Nephron (organoid): ENCODE measurements at regions not wholly inside any gene's neighbourhood (a gene's known extent, or its start where the extent isn't known, plus 50 kb on each side); places are given as distances from the start of the nearest gene placed in this dataset.
"Not testable (repeated sequence)": the region's sequence is repeated elsewhere in the genome, so short reads cannot be mapped to it uniquely, and the experiment has no call there.

Experiments
- H3K27ac Mint-ChIP-seq, 3 experiments: 2 replicates each; pipeline ENCODE4 v1.8.0; 2020; ENCODE audit warnings: mixed read lengths in 3 of 3, mild to moderate bottlenecking in 2 of 3, moderate library complexity in 1 of 3
- H3K27me3 Mint-ChIP-seq: 2 replicates; pipeline ENCODE4 v1.8.0; 2021; ENCODE audit warnings: low read depth, mild to moderate bottlenecking, moderate library complexity, mixed read lengths
- H3K36me3 Mint-ChIP-seq: 2 replicates; pipeline ENCODE4 v1.8.0; 2020; ENCODE audit warnings: low read depth, mixed read lengths
- H3K4me1 Mint-ChIP-seq: 2 replicates; pipeline ENCODE4 v1.8.0; 2020; ENCODE audit warnings: mixed read lengths
- H3K4me3 Mint-ChIP-seq, 3 experiments: 2 replicates each; pipeline ENCODE4 v1.8.0; 2020; ENCODE audit warnings: mild to moderate bottlenecking in 3 of 3, mixed read lengths in 3 of 3, moderate library complexity in 2 of 3
- H3K9me3 Mint-ChIP-seq: 2 replicates; pipeline ENCODE4 v1.8.0; 2020; ENCODE audit warnings: mixed read lengths
- CTCF ChIP-seq, 3 experiments: fragments of 200-600 bp; sonication (generic); IDR thresholded peaks; one replicate each; pipeline ENCODE4 v1.5.0; 2021; ENCODE audit warnings: antibody characterized with exemption in 3 of 3; ENCODE audit not compliant: unreplicated experiment in 3 of 3

- Mint-ChIP-seq H3K4me1 (no peaks in the 10 kb centered on the region), H3K27me3 (peaks cover 6% of the 10 kb centered on the region), H3K9me3 (peaks cover 20% of the 10 kb centered on the region), H3K27ac (no peak overlapping the region), H3K36me3 (no peaks in the 10 kb centered on the region), H3K4me3 (no peak overlapping the region)
- TF ChIP-seq CTCF (IDR thresholded peaks at IDR 0.05; ENCODE audit: unreplicated experiment in 3 of 3): no peak
Observed at GRCh38 chr15:87669846-87670245, 586.7 kb downstream of the NTRK3 start.

- not testable (repeated sequence) for H3K36me3 Mint-ChIP-seq, H3K4me3 Mint-ChIP-seq, H3K27me3 Mint-ChIP-seq, H3K27ac Mint-ChIP-seq, H3K4me1 Mint-ChIP-seq
- H3K9me3 Mint-ChIP-seq: peaks cover 20% of the 10 kb centered on the region
Observed at GRCh38 chr15:87668768-87669564, 587.6 kb downstream of the NTRK3 start.

GRCh38 chr15:87667643-87668042 lies 588.9 kb downstream of the NTRK3 start:
- H3K4me1 Mint-ChIP-seq: no peaks in the 10 kb centered on the region

GRCh38 chr15:87662575-87662974 lies 594.0 kb downstream of the NTRK3 start:
- no peak for TF ChIP-seq CTCF (IDR thresholded peaks at IDR 0.05; ENCODE audit: unreplicated experiment in 3 of 3)
- Mint-ChIP-seq H3K27me3 (no peaks in the 10 kb centered on the region), H3K4me1 (peaks cover 23% of the 10 kb centered on the region), H3K36me3 (no peaks in the 10 kb centered on the region), H3K27ac (no peak overlapping the region), H3K4me3 (no peak overlapping the region), H3K9me3 (peaks cover 6% of the 10 kb centered on the region)

More at GRCh38 chr15:87667643-87668042, 588.9 kb downstream of the NTRK3 start:
- Mint-ChIP-seq H3K9me3 (peaks cover 22% of the 10 kb centered on the region), H3K27ac (no peak overlapping the region), H3K27me3 (peaks cover 3% of the 10 kb centered on the region), H3K4me3 (no peak overlapping the region), H3K36me3 (no peaks in the 10 kb centered on the region)
- TF ChIP-seq CTCF (IDR thresholded peaks at IDR 0.05; ENCODE audit: unreplicated experiment in 3 of 3): no peak

GRCh38 chr15:87661454-87662355 lies 594.8 kb downstream of the NTRK3 start:
- Mint-ChIP-seq H3K36me3 (no peaks in the 10 kb centered on the region), H3K4me3 (no peak overlapping the region), H3K27me3 (no peaks in the 10 kb centered on the region), H3K9me3 (peaks cover 6% of the 10 kb centered on the region), H3K27ac (peak overlapping the region in 2 of 3 experiments; percentile 10 to 65), H3K4me1 (peaks cover 23% of the 10 kb centered on the region)
- no peak for TF ChIP-seq CTCF (IDR thresholded peaks at IDR 0.05; ENCODE audit: unreplicated experiment in 3 of 3)
